Embryonic facial prominence (tissue), 1 donor: ENCODE measurements at regions not wholly inside any gene's neighbourhood (a gene's known extent, or its start where the extent isn't known, plus 50 kb on each side); places are given as distances from the start of the nearest gene placed in this dataset.

Source experiments
- DNase-seq: peaks from one replicate; pipeline ENCODE4 v3.0.0-alpha.2; 2016; ENCODE audit errors: extremely low spot score

GRCh38 chr3:189049458-189050236 is 122.1 kb upstream of the TPRG1 start:
- no peak for DNase-seq

GRCh38 chr3:189053322-189053721 is 118.4 kb upstream of the TPRG1 start:
- DNase-seq, result no peak

- no peak for DNase-seq
These were observed 115.0 kb upstream of the TPRG1 start for GRCh38 chr3:189056646-189057335.

GRCh38 chr3:189057369-189057768 is 114.4 kb upstream of the TPRG1 start:
- no peak for DNase-seq

GRCh38 chr3:189058071-189058470 is 113.7 kb upstream of the TPRG1 start:
- DNase-seq, result no peak

GRCh38 chr3:189070965-189071364 is 100.8 kb upstream of the TPRG1 start:
- no peak for DNase-seq

- DNase-seq, result no peak
These were observed 100.3 kb upstream of the TPRG1 start for GRCh38 chr3:189071446-189071845.

GRCh38 chr3:189076449-189076848 is 95.3 kb upstream of the TPRG1 start:
- DNase-seq, result no peak

GRCh38 chr3:189080745-189081144 is 91.0 kb upstream of the TPRG1 start:
- DNase-seq, result no peak

- no peak for DNase-seq
These were observed 88.9 kb upstream of the TPRG1 start for GRCh38 chr3:189082666-189083427.

- DNase-seq, result no peak
These were observed 87.2 kb upstream of the TPRG1 start for GRCh38 chr3:189084620-189085019.

- no peak for DNase-seq
These were observed 79.2 kb upstream of the TPRG1 start for GRCh38 chr3:189092547-189092946.

GRCh38 chr3:189094539-189094938 is 77.2 kb upstream of the TPRG1 start:
- no peak for DNase-seq

- no peak for DNase-seq
These were observed 75.7 kb upstream of the TPRG1 start for GRCh38 chr3:189096092-189096491.

- DNase-seq, result no peak
These were observed 72.7 kb upstream of the TPRG1 start for GRCh38 chr3:189099031-189099471.

- DNase-seq, result no peak
These were observed 72.1 kb upstream of the TPRG1 start for GRCh38 chr3:189099505-189100290.

- no peak for DNase-seq
These were observed 70.9 kb upstream of the TPRG1 start for GRCh38 chr3:189100866-189101265.

- no peak for DNase-seq
These were observed 70.2 kb upstream of the TPRG1 start for GRCh38 chr3:189101594-189101993.

GRCh38 chr3:189103208-189103607 is 68.6 kb upstream of the TPRG1 start:
- DNase-seq, result no peak

- peak; percentile 18 for DNase-seq
These were observed 63.7 kb upstream of the TPRG1 start for GRCh38 chr3:189108067-189108466.

GRCh38 chr3:189108735-189109134 is 63.0 kb upstream of the TPRG1 start:
- no peak for DNase-seq

GRCh38 chr3:189109145-189109544 is 62.6 kb upstream of the TPRG1 start:
- DNase-seq, result no peak
